Frontal cortex (tissue), 3 donors: ENCODE measurements at regions not wholly inside any gene's neighbourhood (a gene's known extent, or its start where the extent isn't known, plus 50 kb on each side); places are given as distances from the start of the nearest gene placed in this dataset.
A peak's percentile ranks its signal among the peaks of the same experiment; 100 is the strongest.
"Not testable (repeated sequence)": the region's sequence is repeated elsewhere in the genome, so short reads cannot be mapped to it uniquely, and the experiment has no call there.

Source experiments
- DNase-seq, 2 donors: peaks; one replicate each; pipeline ENCODE4 v3.0.0; 2012; ENCODE audit warnings: low spot score in 2 of 2
- FAIRE-seq: peaks from 2 replicates; lab custom pipeline; 2012; peaks lifted over from hg19 to GRCh38; lab: Jason Lieb, UNC
- donor health status: control.
- donor health status: control.
- donor health status: control.

DNA sequence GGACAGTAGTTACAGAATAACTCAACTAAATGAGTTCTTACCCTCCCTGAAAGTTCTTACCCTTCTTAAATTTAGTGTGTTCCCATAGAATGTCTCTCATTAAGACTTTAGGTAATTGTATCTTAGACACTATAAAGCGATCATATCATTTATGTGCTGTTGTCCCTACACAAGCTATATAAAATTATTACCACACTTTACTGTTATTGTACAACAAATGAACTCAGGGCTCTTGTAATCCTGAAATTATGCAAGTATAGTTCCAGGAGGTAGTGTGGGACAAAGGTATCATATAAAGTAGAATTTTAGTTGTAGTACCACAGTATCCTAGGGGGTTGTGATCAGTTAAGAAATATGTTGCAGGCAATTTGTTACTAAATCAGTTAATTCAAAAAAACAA lies 167.4 kb upstream of the CARMIL1 start:
- DNase-seq: no peak
- FAIRE-seq: no peak

- DNase-seq (no peak), FAIRE-seq (no peak)
Observed at GRCh38 chr6:25112322-25112773, 166.8 kb upstream of the CARMIL1 start.

DNA sequence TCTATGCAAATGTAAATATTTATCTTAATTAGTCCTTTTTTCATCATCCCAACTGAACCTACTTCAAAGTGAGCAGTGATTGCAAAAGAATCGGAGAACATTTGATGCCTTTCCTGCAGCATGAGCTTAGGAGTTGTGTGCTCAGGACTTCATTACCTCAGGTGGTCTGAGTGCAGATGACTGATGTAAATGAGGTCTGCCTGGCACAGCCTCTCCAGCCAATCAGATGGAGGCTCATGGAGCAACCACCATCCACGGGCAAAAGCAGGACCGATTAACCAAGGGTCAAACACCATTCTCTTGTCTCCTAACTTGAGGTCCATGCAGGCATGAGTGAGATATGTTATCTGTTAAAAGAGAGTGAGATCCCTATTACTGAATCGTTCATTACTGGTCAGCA lies 165.7 kb upstream of the CARMIL1 start:
- no peak for DNase-seq
- no peak for FAIRE-seq

GRCh38 chr6:25118038-25118437 lies 161.1 kb upstream of the CARMIL1 start:
- FAIRE-seq: no peak
- DNase-seq: no peak

GRCh38 chr6:25121186-25121585 lies 158.0 kb upstream of the CARMIL1 start:
- FAIRE-seq: no peak
- DNase-seq: no peak

DNA sequence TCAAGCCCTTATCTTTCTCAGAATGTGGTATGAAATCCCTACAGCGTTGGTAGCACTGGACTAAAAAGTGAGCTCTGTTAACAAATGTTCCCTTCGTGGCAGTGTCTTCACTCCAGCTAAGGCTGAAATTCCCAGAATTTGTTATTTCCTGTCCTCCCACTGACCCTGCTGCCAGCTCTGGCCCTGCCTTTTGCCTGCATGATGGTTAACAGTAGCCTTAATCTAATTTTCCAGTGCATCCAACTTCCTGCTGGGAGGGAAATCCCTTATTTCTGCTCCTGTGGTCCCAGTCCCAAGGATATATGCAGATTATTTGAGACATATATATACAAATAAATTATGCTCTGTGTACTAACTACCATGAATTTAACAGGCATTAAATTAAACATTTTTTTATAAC lies 157.2 kb upstream of the CARMIL1 start:
- DNase-seq (no peak), FAIRE-seq (no peak)

GRCh38 chr6:25122622-25123237 lies 156.4 kb upstream of the CARMIL1 start:
- DNase-seq (no peak), FAIRE-seq (no peak)

- DNase-seq: no peak
- FAIRE-seq: no peak
Observed at GRCh38 chr6:25124216-25124715, 154.9 kb upstream of the CARMIL1 start.

DNA sequence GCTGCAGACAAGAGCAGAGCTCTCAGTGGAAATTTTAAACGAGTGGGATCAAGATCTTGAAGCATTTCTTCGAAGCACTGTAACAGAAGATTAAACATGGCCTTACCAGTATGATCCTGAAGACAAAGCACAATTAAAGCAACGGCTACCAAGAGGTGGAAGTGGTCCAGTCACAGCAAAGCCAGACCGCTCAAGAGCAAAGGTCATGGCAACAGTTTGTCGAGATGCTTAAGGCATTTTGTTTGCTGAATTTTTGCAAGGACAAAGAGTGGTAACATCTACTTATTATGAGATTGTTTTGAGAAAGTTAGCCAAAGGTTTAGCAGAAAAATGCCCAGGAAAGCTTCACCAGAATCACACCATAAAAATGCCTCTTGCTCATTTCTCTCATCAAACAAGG lies 153.4 kb upstream of the CARMIL1 start:
- DNase-seq (no peak), FAIRE-seq (no peak)

GRCh38 chr6:25127076-25127837 lies 151.9 kb upstream of the CARMIL1 start:
- DNase-seq (no peak), FAIRE-seq (no peak)

GRCh38 chr6:25130518-25130917 lies 148.7 kb upstream of the CARMIL1 start:
- no peak for DNase-seq
- no peak for FAIRE-seq

DNA sequence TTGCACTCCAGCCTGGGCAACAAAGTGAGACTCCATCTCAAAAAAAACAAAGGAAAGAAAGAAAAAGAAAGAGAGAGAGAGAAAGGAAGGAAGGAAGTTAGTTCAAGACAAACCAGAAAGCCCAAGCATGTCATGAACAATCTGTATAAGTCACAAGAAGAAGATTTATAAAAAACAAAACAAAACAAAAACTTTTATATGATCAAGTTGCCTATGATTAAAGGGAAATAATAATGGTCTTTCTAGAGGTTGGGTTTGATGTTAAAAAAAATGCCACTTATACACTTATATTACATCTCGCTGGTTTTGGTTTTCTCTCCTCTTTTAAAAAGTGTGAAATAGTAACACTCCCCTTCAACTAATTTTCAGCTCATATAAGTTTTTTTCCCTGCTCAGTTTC lies 146.2 kb upstream of the CARMIL1 start:
- no peak for FAIRE-seq
- no peak for DNase-seq

GRCh38 chr6:25133568-25133967 lies 145.6 kb upstream of the CARMIL1 start:
- DNase-seq (no peak), FAIRE-seq (no peak)

DNA sequence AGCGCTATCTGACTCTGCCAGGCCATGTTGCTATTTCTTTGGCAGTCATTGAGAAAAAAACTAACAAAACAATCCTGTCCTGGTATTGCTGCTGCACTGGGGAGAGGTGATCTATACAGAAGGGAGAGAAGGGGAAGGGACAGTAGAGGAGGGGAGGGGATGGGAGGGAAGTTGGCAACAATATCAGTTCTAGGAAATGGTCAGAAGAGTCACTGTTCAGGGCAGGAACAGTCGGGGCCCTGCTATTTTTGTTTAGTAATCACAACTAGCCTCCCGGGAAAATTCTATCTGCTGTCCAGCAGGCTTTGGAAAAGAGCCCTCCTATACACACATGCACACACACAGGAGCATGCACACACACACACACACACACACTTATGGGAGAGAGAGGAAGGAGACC lies 142.3 kb upstream of the CARMIL1 start:
- DNase-seq (no peak), FAIRE-seq (no peak)

DNA sequence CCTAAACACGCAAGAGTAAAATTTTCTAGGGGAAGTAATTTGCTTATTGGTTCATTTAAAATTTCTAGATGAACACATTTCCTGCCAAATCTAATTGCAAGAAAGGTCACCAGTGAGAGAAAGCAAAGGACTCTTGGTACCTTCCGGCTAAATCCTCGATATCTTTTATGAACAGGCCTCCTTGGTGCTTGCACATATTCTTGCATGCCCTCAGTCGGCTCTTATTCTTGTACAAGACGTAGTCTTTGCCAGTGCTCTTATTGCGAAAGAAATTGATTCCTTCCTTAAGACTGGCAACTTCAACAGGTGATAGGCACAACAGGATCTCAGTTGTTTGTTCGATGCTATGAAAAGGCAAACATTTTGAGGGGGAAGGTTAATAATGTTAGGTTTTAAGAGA lies 141.7 kb upstream of the CARMIL1 start:
- DNase-seq (no peak), FAIRE-seq (no peak)

GRCh38 chr6:25137916-25138232 lies 141.3 kb upstream of the CARMIL1 start:
- no peak for DNase-seq
- FAIRE-seq: no peak

GRCh38 chr6:25138233-25138933 lies 140.8 kb upstream of the CARMIL1 start:
- FAIRE-seq: no peak
- peak; percentile 39 for DNase-seq

DNA sequence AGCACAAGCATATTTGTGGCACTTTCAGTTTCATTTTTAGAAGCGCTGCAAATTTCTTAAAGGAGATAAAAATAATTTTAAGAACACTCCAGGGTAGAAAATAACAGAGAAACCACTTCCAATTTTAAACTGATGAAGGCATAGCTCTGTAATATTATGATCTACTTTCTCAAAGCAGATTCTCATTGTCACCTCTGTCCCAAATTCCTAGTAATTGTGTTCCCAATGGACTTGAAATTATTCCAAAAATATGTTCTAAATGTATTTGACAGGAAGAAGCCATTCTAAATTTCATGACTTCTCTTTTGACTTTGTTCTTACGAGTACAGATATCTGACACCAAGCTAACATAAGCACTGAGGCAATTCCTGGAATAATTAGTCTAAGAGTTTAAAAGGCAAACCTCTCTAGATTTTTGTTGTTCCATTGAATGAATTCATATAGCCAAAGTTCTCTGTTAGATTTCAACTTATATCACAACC lies 140.2 kb upstream of the CARMIL1 start:
- FAIRE-seq (no peak), DNase-seq (peak in 1 of 2 donors; percentile 26)

DNA sequence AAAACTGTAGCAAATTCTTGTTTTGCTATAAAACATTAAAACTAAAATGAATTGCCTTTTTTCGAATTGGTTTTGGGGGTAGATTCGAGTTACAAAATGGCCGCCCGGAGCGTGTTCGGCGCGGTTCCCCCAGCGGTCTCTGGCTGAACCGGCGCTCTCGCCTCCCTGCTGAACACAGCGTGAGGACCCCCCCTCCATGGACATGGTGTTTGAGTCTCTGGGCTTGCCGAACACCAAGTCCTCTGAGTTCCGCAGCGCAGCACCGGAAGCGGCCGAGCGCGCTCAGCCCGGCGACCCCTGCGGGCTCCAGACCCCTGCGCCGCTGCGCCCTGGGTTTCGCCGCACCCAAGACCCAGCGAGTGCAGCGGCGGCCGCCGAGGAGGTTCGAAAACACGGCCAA lies 139.6 kb upstream of the CARMIL1 start:
- DNase-seq, FAIRE-seq: not testable (repeated sequence)

DNA sequence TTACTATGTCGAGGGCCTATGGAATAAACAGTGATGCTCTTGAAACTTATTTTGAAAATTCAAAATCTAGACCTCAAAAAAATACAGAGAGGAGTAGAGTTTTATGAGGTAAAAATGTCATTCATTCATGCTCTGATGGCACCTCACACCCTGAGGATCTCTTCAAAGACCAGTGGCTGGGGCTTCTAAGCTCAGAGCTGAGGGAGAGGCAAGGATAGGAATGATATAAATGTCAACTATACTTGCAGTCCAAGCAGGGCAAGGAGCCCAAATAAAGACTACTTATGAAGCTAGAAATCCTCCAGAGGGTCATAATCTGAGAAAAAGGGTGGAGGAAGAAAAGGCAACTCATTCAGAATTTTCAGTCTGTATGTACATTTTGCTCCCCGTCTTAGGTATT lies 136.7 kb upstream of the CARMIL1 start:
- no peak for FAIRE-seq

GRCh38 chr6:25144919-25145318 lies 134.3 kb upstream of the CARMIL1 start:
- DNase-seq (no peak), FAIRE-seq (no peak)

More for the DNA sequence above, 136.7 kb upstream of the CARMIL1 start:
- no peak for DNase-seq
